ENCODE measurements at regions not wholly inside any gene's neighbourhood (a gene's known extent, or its start where the extent isn't known, plus 50 kb on each side); places are given as distances from the start of the nearest gene placed in this dataset.
"Not testable (repeated sequence)": the region's sequence is repeated elsewhere in the genome, so short reads cannot be mapped to it uniquely, and the experiment has no call there.

DNA sequence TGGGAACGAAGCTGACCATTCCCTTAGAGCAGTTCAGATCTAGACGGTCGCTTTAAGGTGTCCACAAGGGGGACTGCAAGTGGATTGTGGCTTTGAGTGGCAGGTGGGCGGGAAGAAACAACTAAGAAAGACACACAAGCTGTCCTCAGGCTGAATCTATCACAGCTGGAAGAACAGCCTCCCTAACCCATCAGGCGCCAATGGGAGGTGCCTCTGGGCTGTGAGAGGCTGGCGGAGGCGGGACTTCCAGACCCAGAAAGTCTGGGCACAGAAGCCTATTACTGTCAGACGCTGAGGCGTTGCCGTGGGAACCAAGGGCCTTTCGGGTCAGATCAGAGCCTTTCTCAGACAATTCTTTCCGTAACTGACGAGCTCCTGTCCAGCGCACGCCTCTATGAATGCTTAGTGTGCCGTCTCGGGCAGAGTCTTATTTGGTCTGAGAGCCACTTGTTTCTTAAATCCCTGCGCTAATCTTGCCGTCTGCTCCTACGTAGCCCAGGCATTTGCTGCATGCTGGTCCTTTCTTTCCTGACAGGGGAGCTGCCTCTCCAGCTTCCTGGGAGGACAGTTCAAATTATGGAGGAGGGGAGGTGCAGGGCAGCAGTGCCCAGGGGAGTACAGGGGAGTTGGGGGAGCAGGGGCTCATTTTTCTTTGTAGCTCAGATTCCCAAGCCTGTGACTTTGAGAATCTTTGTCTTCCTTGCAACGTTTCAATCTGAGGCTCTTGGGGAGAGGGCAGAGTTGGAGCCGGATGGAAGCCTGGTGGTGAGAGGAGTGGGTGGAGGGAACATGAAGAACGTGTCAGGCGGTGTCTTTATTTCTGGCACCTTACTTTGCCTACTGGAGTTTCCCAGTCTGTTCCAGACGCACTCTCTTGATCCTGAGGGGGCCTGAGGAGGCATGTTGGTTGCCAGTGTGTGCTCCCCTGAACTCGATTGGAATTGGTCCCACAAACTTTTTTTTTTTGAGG, 618.7 kb downstream of the KCNJ18 start:
- no peak for DNase-seq

DNA sequence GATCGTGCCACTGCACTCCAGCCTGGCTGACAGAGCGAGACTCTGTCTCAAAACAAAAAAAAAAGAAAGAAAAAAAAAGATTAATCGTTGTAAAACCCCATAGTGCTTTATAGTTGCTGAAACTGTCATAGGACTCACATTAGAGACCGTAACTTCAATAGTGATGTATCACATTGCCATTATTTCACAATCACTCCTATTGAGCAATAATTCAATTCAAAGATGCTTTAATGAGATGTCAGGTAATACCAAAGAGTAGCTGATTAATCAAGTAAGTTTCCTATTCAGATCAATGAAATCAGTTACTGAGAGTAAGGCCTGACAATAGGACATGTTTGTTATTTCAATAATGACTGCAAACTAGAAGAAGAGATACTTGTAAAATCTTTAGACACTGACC, 628.7 kb downstream of the KCNJ18 start:
- DNase-seq, result not testable (repeated sequence)

DNA sequence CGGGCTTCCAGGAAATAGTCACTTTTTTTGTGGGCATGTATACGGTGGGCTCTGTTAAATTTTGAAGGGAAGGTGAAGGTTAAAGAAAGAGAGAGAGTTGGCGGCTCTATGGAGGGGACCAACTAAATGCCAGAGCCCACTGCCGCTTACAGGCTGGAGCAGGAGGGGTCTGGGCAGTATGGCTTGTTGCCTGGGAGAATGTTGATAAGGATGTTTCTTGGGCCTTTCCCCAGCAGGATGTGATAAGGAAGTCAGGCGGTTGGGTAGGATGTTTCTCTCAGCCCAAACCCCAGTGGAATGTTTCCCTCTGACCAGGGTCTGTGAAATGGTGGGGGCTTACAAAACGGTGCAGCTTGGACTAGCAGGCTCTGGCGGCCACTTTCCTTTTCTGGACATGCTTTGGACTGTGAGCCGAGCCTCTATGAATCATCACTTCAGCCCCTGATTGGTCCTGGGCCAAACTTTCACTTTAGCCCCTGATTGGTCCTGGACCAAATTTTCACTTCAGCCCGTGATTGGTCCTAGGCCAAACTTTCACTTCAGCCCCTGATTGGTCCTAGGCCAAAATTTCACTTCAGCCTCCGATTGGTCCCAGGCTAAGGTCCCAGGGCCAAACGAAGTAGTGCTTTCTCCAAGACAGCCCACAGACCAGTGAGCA, 630.7 kb downstream of the KCNJ18 start:
- DNase-seq, result not testable (repeated sequence)

DNA sequence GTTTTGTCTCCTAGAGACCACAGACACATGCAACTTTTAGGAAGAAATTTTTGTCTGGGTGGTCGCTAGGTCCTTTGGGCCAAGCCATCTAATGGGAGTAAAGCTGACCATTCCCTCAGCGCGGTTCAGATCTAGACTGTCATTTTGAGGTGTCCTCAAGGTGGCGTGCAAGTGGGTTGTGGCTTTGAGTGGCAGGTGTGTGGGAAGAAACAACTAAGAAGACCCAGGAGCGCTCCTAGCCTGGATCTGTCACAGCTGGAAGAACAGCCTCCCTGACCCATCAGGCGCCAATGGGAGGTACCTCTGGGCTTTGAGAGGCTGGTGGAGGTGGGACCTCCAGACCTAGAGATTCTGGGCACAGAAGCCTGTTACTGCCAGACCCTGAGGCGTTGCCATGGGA, 645.1 kb downstream of the KCNJ18 start:
- no peak for DNase-seq

DNA sequence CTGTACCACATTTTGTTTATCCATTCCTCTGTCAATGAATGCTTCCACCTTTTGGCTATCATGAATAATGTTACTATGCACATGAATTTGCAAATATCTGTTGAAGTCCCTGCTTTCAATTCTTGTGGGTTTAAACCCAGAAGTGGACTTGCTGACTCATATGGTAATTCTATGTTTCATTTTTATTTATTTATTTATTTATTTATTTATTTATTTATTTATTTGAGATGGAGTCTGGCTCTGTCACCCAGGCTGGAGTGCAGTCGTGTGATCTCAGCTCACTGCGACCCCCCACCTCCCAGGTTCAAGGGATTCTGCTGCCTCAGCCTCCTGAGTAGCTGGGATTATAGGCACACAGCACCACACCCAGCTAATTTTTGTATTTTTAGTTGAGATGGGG, 664.3 kb downstream of the KCNJ18 start:
- not testable (repeated sequence) for DNase-seq

DNA sequence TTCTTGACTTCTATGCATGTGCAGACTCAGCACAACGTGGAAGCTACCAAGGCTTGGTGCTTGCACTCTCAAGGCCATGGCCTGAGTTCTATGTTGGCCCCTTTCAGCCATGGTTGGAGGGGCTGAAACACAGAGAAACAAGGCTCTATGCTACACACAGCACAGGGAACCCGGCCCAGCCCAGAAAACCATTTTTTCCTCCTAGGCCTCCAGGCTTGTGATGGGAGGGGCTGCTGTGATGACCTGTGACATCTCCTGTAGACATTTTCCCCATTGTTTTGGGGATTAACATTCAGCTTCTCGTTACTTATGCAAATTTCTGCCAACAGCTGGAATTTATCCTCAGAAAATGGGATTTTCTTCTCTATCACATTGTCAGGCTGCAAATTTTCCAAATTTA, 678.7 kb downstream of the KCNJ18 start:
- not testable (repeated sequence) for DNase-seq

DNA sequence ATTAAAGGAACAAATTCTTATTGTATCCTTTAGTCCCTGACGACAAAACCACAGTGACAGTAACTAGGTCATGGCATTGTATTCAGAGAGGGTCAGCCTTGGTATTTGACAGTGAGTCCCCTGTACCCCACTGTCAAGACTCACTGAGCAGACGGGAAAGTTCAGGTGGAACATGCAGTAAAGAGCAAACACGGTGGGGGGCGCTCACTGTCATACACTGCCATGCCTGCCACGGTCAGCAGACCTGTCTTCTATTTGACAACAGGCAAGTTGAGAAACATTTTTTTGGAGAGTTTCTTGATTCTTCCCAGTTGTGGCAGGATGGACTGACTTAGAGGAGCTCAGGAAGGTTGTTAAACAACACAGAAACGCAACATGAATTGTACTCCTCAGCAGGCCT, 681.6 kb downstream of the KCNJ18 start:
- no peak for DNase-seq

DNA sequence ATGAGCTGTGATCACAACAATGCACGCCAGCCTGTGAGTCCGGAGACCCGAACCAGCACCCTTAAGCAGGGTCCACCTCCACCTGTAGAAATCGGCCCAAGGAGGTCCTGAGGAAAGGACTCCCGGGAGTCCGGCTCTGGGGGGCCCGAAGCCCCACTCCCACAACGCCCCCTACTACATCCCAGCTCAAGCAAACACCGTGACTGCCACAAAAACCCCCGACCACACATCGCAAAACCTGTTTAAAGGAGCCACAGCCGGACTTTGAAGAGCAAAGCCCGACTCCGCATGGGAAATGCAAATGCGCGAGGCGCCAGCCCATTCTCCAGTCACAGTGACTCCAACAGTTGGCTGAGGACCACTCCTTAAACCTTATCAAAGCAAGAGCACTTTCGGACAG, 682.4 kb downstream of the KCNJ18 start:
- DNase-seq, result no peak

DNA sequence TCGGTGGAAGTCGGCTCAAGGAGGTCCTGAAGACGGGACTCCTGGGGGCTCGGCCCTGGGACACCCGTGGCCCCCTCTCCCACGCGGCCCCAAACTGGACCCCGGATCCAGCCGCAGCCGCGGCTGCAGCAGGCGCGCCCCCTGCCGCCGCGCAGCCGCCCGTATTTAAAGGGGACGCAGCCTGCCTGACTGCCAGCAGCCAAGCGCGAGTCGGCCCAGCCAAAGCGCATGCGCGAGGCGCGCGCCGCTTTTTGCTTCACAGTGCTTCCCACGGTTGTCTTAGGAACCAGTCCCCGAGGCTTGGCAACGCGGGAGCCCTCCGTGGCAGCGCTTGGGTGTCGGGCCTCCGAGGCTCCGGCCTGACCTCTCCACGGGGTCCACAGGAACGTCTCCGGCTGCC, 684.4 kb downstream of the KCNJ18 start:
- DNase-seq, result not testable (repeated sequence)

DNA sequence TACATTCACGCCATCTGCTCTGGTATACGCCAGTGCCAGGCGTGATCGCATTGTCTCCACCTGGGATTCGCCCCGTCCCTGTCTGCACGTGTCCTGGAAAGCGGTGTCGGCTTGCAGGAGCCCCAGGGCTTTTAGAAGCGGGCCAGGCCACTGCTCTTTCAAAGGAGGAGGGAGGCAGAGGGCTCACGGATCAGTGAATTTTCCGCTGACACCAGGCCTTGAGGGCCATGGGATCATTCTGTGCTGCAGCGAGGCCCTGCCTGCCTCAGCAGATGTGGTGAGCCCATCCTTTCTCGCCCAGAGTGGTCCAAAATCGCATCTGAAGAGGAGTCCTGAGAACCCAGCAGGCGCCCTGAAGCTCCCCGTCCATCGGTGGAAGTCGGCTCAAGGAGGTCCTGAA, 686.4 kb downstream of the KCNJ18 start:
- not testable (repeated sequence) for DNase-seq

DNA sequence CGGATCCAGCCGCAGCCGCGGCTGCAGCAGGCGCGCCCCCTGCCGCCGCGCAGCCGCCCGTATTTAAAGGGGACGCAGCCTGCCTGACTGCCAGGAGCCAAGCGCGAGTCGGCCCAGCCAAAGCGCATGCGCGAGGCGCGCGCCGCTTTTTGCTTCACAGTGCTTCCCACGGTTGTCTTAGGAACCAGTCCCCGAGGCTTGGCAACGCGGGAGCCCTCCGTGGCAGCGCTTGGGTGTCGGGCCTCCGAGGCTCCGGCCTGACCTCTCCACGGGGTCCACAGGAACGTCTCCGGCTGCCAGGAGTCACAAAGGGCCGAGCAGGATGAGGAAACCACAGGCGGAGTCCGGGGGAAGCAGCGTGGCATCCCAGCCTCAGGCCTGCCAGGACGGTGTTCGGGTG, 689.3 kb downstream of the KCNJ18 start:
- not testable (repeated sequence) for DNase-seq

DNA sequence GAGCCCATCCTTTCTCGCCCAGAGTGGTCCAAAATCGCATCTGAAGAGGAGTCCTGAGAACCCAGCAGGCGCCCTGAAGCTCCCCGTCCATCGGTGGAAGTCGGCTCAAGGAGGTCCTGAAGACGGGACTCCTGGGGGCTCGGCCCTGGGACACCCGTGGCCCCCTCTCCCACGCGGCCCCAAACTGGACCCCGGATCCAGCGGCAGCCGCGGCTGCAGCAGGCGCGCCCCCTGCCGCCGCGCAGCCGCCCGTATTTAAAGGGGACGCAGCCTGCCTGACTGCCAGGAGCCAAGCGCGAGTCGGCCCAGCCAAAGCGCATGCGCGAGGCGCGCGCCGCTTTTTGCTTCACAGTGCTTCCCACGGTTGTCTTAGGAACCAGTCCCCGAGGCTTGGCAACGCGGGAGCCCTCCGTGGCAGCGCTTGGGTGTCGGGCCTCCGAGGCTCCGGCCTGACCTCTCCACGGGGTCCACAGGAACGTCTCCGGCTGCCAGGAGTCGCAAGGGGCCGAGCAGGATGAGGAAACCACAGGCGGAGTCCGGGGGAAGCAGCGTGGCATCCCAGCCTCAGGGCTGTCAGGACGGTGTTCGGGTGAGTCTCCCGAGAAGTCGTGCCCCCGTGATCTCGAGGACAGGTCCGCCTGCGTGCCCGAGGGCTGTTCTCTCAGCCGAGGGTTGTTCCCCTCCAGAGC, 691.6 kb downstream of the KCNJ18 start:
- DNase-seq, result not testable (repeated sequence)

DNA sequence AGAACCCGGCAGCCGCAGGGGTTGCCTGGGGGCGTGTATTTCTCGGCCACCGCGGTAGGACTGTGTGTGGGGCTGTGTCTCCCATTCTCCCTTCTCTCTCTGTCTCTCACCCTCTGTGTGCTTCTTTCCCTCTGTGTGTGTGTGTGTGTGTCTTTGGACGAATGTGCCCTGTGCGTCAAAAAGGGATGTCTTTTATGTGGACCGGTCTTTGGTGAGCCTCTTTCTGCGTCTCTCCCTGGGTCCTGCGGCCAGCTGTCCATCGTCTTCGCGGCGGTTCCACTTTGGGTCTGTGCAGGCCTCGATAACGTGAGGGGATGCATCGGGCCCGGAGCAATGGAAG, 692.1 kb downstream of the KCNJ18 start:
- DNase-seq, result not testable (repeated sequence)

DNA sequence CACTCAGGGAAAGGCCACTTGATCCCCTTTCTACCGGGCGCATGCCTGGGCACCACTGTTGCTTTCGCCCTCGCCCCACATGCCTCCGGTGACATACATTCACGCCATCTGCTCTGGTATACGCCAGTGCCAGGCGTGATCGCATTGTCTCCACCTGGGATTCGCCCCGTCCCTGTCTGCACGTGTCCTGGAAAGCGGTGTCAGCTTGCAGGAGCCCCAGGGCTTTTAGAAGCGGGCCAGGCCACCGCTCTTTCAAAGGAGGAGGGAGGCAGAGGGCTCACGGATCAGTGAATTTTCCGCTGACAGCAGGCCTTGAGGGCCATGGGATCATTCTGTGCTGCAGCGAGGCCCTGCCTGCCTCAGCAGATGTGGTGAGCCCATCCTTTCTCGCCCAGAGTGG, 706.1 kb downstream of the KCNJ18 start:
- DNase-seq, result not testable (repeated sequence)

DNA sequence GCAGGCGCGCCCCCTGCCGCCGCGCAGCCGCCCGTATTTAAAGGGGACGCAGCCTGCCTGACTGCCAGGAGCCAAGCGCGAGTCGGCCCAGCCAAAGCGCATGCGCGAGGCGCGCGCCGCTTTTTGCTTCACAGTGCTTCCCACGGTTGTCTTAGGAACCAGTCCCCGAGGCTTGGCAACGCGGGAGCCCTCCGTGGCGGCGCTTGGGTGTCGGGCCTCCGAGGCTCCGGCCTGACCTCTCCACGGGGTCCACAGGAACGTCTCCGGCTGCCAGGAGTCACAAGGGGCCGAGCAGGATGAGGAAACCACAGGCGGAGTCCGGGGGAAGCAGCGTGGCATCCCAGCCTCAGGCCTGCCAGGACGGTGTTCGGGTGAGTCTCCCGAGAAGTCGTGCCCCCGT, 706.7 kb downstream of the KCNJ18 start:
- DNase-seq, result not testable (repeated sequence)

DNA sequence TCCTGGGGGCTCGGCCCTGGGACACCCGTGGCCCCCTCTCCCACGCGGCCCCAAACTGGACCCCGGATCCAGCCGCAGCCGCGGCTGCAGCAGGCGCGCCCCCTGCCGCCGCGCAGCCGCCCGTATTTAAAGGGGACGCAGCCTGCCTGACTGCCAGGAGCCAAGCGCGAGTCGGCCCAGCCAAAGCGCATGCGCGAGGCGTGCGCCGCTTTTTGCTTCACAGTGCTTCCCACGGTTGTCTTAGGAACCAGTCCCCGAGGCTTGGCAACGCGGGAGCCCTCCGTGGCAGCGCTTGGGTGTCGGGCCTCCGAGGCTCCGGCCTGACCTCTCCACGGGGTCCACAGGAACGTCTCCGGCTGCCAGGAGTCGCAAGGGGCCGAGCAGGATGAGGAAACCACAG, 712.8 kb downstream of the KCNJ18 start:
- not testable (repeated sequence) for DNase-seq

DNA sequence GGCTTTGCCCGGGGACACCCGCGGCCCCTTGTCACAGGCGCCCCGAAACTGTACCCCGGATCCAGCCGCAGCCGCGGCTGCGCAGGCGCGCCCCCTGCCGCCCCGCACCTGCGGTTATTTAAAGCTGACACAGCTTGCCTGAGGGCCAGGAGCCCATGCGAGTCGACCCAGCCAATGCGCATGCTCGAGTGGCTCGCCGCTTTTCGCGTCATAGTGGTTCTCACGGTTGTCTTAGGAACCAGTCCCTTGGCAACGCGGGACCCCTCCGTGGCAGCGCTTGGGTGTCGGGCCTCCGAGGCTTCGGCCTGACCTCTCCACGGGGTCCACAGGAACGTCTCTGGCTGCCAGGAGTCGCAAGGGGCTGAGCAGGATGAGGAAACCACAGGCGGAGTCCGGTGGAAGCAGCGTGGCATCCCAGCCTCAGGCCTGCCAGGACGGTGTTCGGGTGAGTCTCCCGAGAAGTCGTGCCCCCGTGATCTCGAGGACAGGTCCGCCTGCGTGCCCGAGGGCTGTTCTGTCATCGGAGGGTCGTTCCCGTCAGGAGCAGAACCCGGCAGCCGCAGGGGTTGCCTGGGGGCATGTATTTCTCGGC, 716.9 kb downstream of the KCNJ18 start:
- no peak for DNase-seq

DNA sequence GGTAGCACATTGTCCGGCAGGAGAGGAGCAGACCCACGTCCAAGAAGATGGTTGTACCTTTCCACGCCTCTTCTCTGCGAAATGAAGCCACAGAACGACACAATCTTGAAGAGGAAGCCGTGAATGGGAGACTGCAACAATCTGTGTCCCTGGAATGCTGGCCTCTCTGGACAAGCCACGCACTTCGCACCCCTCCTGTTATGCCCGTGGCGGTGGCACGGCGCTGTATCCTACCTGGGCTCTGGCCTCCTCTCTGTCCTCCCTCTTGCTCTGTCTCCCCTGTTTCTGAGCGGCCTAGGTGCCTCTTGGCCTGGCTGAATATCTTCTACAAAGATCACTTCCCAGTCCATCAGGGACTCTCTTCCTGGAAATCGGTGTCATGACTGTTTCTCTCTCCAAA, 717.8 kb downstream of the KCNJ18 start:
- DNase-seq, result no peak

DNA sequence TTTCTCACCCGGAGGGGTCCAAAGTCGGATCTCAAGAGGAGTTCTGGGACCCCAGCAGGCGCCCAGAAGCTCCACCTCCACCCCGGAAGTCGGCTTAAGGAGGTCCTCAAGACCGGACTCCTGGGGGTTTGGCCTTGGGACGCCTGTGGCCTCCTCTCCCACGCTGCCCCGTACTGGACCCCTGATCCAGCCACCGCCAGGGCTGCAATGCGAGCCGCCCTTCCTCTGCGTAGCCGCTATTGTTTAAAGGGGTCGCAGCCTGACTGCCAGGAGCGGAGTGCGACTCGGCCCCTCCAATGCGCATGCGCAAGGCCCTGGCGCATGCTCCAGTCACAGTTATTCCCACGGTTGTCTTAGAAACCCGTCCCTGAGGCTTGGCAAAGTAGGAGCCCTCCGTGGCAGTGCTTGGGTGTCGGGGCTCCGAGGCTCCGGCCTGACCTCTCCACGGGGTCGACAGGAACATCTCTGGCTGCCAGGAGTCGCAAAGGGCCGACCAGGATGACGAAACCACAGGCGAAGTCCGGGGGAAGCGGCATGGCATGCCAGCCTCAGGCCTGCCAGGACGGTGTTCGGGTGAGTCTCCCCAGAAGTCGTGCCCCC, 719.0 kb downstream of the KCNJ18 start:
- DNase-seq, result no peak

DNA sequence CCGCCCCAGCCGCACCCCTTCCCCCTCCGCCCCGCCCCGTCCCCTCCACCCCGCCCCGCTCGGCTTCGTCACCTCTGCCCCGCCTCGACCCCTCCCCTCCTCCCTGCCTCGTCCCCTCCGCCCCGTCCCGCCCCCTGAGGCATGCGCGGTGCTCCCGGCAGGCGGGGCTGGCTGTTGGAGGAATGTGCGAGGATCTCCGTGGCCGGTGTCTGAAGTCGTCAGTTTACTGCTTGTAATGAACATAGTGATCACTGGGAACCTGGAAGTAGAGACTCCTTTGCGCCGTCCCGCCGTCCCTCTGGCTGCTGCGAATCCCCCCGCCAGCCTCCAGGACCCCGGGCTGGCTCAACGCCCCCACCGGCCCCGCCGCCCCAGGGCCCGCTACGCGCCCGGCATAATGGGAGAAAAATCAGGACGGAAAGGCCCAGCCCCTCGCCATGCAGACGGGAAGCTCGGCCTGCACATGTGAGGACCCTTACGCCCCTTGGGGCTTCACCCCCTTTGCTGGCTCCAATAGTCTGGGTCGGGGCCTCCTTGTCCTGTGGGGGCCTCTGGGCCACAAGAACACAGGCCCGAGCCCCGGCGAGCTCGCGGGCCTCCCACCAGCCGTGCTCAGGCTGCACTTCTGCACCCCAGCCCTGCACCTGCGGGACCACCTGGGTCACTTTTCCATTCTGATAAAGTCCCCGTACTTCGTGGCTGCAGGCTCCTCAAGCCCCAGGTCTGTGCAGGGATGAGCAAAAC, 743.1 kb downstream of the KCNJ18 start:
- no peak for DNase-seq

DNA sequence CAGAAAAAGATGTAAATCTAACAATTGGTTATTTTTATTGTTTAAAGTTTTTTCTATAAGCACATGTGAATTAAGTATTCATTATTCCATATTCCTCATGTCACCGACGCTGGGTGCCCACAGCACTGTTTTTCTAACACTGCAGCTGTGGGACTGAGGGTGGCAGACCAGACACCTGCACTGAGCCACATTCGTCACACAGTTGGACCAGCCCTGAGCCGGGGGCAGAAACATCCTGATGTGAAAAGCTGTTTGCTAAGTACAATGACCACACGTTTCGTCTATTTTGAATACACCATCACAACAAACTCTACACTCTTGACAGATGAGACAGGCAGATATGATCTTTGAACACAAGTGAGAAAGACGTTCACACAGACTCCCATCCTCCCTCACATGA, 749.5 kb downstream of the KCNJ18 start:
- no peak for DNase-seq

DNA sequence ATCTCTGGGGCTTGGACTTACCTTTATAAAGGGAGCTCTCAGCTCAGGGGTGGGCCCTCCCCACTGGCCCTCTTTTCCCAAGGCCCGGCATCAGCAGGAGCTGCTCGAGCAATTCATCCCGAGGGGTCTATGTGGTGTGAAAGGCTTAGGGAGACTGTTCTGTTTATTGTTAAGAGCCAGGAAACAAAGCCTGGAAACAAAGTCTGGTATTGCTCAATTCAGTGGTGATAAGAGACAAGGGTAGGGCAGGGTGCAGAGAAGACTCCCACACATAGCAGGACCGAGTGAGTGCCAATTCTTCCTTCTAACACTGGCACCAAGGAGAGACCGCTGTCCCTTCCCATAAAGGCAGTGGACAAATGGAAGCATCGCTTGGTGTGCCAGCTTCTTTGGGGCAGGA, 750.7 kb downstream of the KCNJ18 start:
- no peak for DNase-seq

Data from islet precursor cell (in vitro differentiated cells).